ENCODE measurements at regions not wholly inside any gene's neighbourhood (a gene's known extent, or its start where the extent isn't known, plus 50 kb on each side); places are given as distances from the start of the nearest gene placed in this dataset.
"Not testable (repeated sequence)": the region's sequence is repeated elsewhere in the genome, so short reads cannot be mapped to it uniquely, and the experiment has no call there.

GRCh38 chr18:22704586-22704918 is 228.6 kb upstream of the RBBP8 start:
- no peak overlapping the region for H3K4me3 ChIP-seq (ENCODE audit: low read depth, low read length)
- DNase-seq (ENCODE audit: low read depth), result no peak
- TF ChIP-seq CTCF (conservative IDR thresholded peaks at IDR 0.05; ENCODE audit: low read depth, low read length), result no peak

GRCh38 chr18:22705328-22705727 is 227.8 kb upstream of the RBBP8 start:
- no peak overlapping the region for H3K4me3 ChIP-seq (ENCODE audit: low read depth, low read length)
- no peak for TF ChIP-seq CTCF (conservative IDR thresholded peaks at IDR 0.05; ENCODE audit: low read depth, low read length)
- peak; percentile 94 for DNase-seq (ENCODE audit: low read depth)

- DNase-seq (ENCODE audit: low read depth); H3K4me3 ChIP-seq (ENCODE audit: low read depth, low read length): not testable (repeated sequence)
Observed at GRCh38 chr18:22706025-22706424, 227.1 kb upstream of the RBBP8 start.

GRCh38 chr18:22709288-22710060 is 223.7 kb upstream of the RBBP8 start:
- H3K4me3 ChIP-seq (ENCODE audit: low read depth, low read length), result no peak overlapping the region
- TF ChIP-seq CTCF (conservative IDR thresholded peaks at IDR 0.05; ENCODE audit: low read depth, low read length), result no peak
- DNase-seq (ENCODE audit: low read depth), result peak; percentile 9

GRCh38 chr18:22710673-22711191 is 222.4 kb upstream of the RBBP8 start:
- TF ChIP-seq CTCF (conservative IDR thresholded peaks at IDR 0.05; ENCODE audit: low read depth, low read length), result no peak
- peak; percentile 19 for DNase-seq (ENCODE audit: low read depth)
- H3K4me3 ChIP-seq (ENCODE audit: low read depth, low read length), result peak overlapping the region; percentile 61

- H3K4me3 ChIP-seq (ENCODE audit: low read depth, low read length), result peak overlapping the region; percentile 61
- TF ChIP-seq CTCF (conservative IDR thresholded peaks at IDR 0.05; ENCODE audit: low read depth, low read length), result no peak
- DNase-seq (ENCODE audit: low read depth), result peak; percentile 69
Observed at GRCh38 chr18:22711192-22711685, 221.9 kb upstream of the RBBP8 start.

GRCh38 chr18:22713511-22713910 is 219.6 kb upstream of the RBBP8 start:
- TF ChIP-seq CTCF (conservative IDR thresholded peaks at IDR 0.05; ENCODE audit: low read depth, low read length), result no peak
- no peak overlapping the region for H3K4me3 ChIP-seq (ENCODE audit: low read depth, low read length)
- peak; percentile 33 for DNase-seq (ENCODE audit: low read depth)

GRCh38 chr18:22717536-22717935 is 215.6 kb upstream of the RBBP8 start:
- not testable (repeated sequence) for DNase-seq (ENCODE audit: low read depth); H3K4me3 ChIP-seq (ENCODE audit: low read depth, low read length)
